SK-N-SH treated with all-trans-retinoic acid at 6 μM for 48 hours (cell line): ENCODE measurements at regions not wholly inside any gene's neighbourhood (a gene's known extent, or its start where the extent isn't known, plus 50 kb on each side); places are given as distances from the start of the nearest gene placed in this dataset.
A peak's percentile ranks its signal among the peaks of the same experiment; 100 is the strongest.

ENCODE experiments used
- ATAC-seq: fragments of 200-7000 bp; cut with Tn5 transposase; 3 replicates; pipeline ENCODE4 v1.9.1; 2020; ENCODE audit warnings: mild to moderate bottlenecking, moderate library complexity
- ARNTL ChIP-seq: fragments of 450-650 bp; formaldehyde crosslinking; IDR thresholded peaks from 2 replicates; pipeline ENCODE4 v1.5.0; 2020; ENCODE audit warnings: low read depth, mild to moderate bottlenecking, moderate library complexity, borderline replicate concordance
- BACH2 ChIP-seq: fragments of 250-450 bp; sonication (Bioruptor Pico); IDR thresholded peaks from 2 replicates; pipeline ENCODE4 v1.9.0; 2021; ENCODE audit warnings: mild to moderate bottlenecking, borderline replicate concordance
- CREB5 ChIP-seq: fragments of 250-450 bp; sonication (Bioruptor Pico); IDR thresholded peaks from 2 replicates; pipeline ENCODE4 v1.5.1; 2020; ENCODE audit warnings: low read depth, mild to moderate bottlenecking, moderate library complexity
- CSDC2 ChIP-seq: fragments of 250-450 bp; sonication (Bioruptor Pico); IDR thresholded peaks from 2 replicates; pipeline ENCODE4 v1.5.0; 2020; ENCODE audit warnings: mild to moderate bottlenecking, moderate library complexity
- CSRNP3 ChIP-seq: fragments of 250-450 bp; sonication (Bioruptor Pico); IDR thresholded peaks from 2 replicates; pipeline ENCODE4 v1.5.1; 2021; ENCODE audit warnings: mild to moderate bottlenecking, moderate library complexity
- ESRRG ChIP-seq: fragments of 250-450 bp; sonication (Bioruptor Pico); IDR thresholded peaks from 2 replicates; pipeline ENCODE4 v1.6.1; 2021; ENCODE audit warnings: mild to moderate bottlenecking
- GLIS3 ChIP-seq: fragments of 250-450 bp; sonication (Bioruptor Pico); IDR thresholded peaks from 2 replicates; pipeline ENCODE4 v1.5.0; 2020; ENCODE audit warnings: mild to moderate bottlenecking, moderate library complexity
- ISL1 ChIP-seq: fragments of 250-450 bp; sonication (Bioruptor Pico); IDR thresholded peaks from 2 replicates; pipeline ENCODE4 v2.1.2; 2022; ENCODE audit warnings: mild to moderate bottlenecking, moderate library complexity
- OSR1 ChIP-seq: fragments of 250-450 bp; sonication (Bioruptor Pico); IDR thresholded peaks from 2 replicates; pipeline ENCODE4 v1.8.0; 2022; ENCODE audit warnings: moderate library complexity, mild to moderate bottlenecking, inconsistent platforms
- POU6F1 ChIP-seq: fragments of 250-450 bp; sonication (Bioruptor Pico); IDR thresholded peaks from 2 replicates; pipeline ENCODE4 v1.8.0; 2021; ENCODE audit warnings: low read depth, mild to moderate bottlenecking, moderate library complexity, borderline replicate concordance
- PPARA ChIP-seq: fragments of 250-450 bp; sonication (Bioruptor Pico); IDR thresholded peaks from 2 replicates; pipeline ENCODE4 v1.5.0; 2020; ENCODE audit warnings: mild to moderate bottlenecking, borderline replicate concordance
- SNAI2 ChIP-seq: fragments of 250-450 bp; sonication (Bioruptor Pico); IDR thresholded peaks from 2 replicates; pipeline ENCODE4 v1.5.0; 2020; ENCODE audit warnings: mild to moderate bottlenecking, moderate library complexity
- TCF4 ChIP-seq: fragments of 250-450 bp; sonication (Bioruptor Pico); IDR thresholded peaks from 2 replicates; pipeline ENCODE4 v1.8.0; 2021; ENCODE audit warnings: mild to moderate bottlenecking, moderate library complexity, borderline replicate concordance
- TOX ChIP-seq: fragments of 250-450 bp; sonication (Bioruptor Pico); IDR thresholded peaks from 2 replicates; pipeline ENCODE4 v1.8.0; 2021; ENCODE audit warnings: mild to moderate bottlenecking, moderate library complexity, borderline replicate concordance
- TSHZ2 ChIP-seq: fragments of 250-450 bp; sonication (Bioruptor Pico); IDR thresholded peaks from 2 replicates; pipeline ENCODE4 v1.5.0; 2020; ENCODE audit warnings: mild to moderate bottlenecking, moderate library complexity
- ZC3H10 ChIP-seq: fragments of 250-450 bp; sonication (Bioruptor Pico); IDR thresholded peaks from 2 replicates; pipeline ENCODE4 v1.5.1; 2021; ENCODE audit warnings: mild to moderate bottlenecking, moderate library complexity
- ZFP3 ChIP-seq: fragments of 250-450 bp; sonication (Bioruptor Pico); IDR thresholded peaks from 2 replicates; pipeline ENCODE4 v1.5.0; 2020; ENCODE audit warnings: mild to moderate bottlenecking, moderate library complexity
- ZFP30 ChIP-seq: fragments of 450-650 bp; formaldehyde crosslinking; IDR thresholded peaks from 2 replicates; pipeline ENCODE4 v1.5.0; 2022; ENCODE audit warnings: mild to moderate bottlenecking, moderate library complexity
- ZNF565 ChIP-seq: fragments of 450-650 bp; formaldehyde crosslinking; conservative IDR thresholded peaks from 2 replicates; pipeline ENCODE4 v1.5.0; 2020; ENCODE audit warnings: low read depth, mild to moderate bottlenecking, moderate library complexity
- ZNF70 ChIP-seq: fragments of 450-650 bp; formaldehyde crosslinking; IDR thresholded peaks from 2 replicates; pipeline ENCODE4 v1.5.0; 2020; ENCODE audit warnings: mild to moderate bottlenecking, moderate library complexity

GRCh38 chr5:74221413-74221812 is 419.1 kb downstream of the ENC1 start:
- no peak for ATAC-seq
- no peak for TF ChIP-seq TSHZ2 (CRISPR knock-in tag)
- TF ChIP-seq TOX (CRISPR knock-in tag), result no peak
- TF ChIP-seq CSDC2 (CRISPR knock-in tag), result no peak
- TF ChIP-seq ESRRG (CRISPR knock-in tag), result no peak
- TF ChIP-seq CREB5 (CRISPR knock-in tag), result no peak
- no peak for TF ChIP-seq GLIS3 (CRISPR knock-in tag)

GRCh38 chr5:74216012-74216411 is 424.5 kb downstream of the ENC1 start:
- no peak for TF ChIP-seq TSHZ2 (CRISPR knock-in tag)
- TF ChIP-seq CSRNP3 (CRISPR knock-in tag), result no peak
- TF ChIP-seq SNAI2 (CRISPR knock-in tag), result no peak
- TF ChIP-seq ZFP30, result no peak
- no peak for TF ChIP-seq CREB5 (CRISPR knock-in tag)
- TF ChIP-seq CSDC2 (CRISPR knock-in tag), result no peak
- no peak for TF ChIP-seq ZC3H10
- no peak for TF ChIP-seq ZFP3 (CRISPR knock-in tag)
- no peak for TF ChIP-seq TOX (CRISPR knock-in tag)
- no peak for TF ChIP-seq ZNF70 (CRISPR knock-in tag)
- no peak for TF ChIP-seq ISL1 (CRISPR knock-in tag)
- TF ChIP-seq ARNTL (CRISPR knock-in tag), result no peak
- TF ChIP-seq POU6F1 (CRISPR knock-in tag), result no peak
- TF ChIP-seq PPARA, result no peak
- TF ChIP-seq ESRRG (CRISPR knock-in tag), result no peak
- no peak for TF ChIP-seq BACH2 (CRISPR knock-in tag)
- TF ChIP-seq OSR1 (CRISPR knock-in tag), result no peak
- no peak for TF ChIP-seq ZNF565 (CRISPR knock-in tag)
- no peak for TF ChIP-seq GLIS3 (CRISPR knock-in tag)
- ATAC-seq, result no peak

GRCh38 chr5:74212336-74212735 is 428.2 kb downstream of the ENC1 start:
- peak; percentile 82 for ATAC-seq
- TF ChIP-seq ZFP3 (CRISPR knock-in tag) (no peak), ARNTL (CRISPR knock-in tag) (no peak), TSHZ2 (CRISPR knock-in tag) (no peak), CREB5 (CRISPR knock-in tag) (no peak), CSRNP3 (CRISPR knock-in tag) (no peak), TCF4 (CRISPR knock-in tag) (no peak)
